ENCODE measurements at regions not wholly inside any gene's neighbourhood (a gene's known extent, or its start where the extent isn't known, plus 50 kb on each side); places are given as distances from the start of the nearest gene placed in this dataset.

DNA sequence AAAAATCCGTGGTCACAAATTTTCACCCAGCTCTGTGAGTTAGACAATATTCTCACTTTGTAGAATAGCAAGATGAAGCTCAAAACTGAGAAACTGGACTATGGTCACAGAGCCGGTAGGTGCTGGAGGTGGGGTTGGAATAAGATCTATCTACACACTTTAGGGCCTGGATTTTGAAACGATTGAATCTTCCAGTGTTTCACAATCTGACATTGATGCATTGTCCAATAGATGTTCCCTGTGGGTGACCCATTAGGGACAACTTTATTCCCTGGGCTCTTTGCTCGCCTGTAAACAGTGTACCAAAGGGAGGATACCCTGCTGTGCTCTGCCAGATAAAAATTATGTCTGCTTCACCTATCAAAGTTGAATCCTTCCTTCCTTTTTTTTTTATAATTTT is 145.4 kb upstream of the MPDZ start:
- no peak overlapping the region for H3K4me3 ChIP-seq (ENCODE audit: low read depth, low read length)
- no peak for DNase-seq (ENCODE audit: low read depth)
- TF ChIP-seq, protein P1, sequence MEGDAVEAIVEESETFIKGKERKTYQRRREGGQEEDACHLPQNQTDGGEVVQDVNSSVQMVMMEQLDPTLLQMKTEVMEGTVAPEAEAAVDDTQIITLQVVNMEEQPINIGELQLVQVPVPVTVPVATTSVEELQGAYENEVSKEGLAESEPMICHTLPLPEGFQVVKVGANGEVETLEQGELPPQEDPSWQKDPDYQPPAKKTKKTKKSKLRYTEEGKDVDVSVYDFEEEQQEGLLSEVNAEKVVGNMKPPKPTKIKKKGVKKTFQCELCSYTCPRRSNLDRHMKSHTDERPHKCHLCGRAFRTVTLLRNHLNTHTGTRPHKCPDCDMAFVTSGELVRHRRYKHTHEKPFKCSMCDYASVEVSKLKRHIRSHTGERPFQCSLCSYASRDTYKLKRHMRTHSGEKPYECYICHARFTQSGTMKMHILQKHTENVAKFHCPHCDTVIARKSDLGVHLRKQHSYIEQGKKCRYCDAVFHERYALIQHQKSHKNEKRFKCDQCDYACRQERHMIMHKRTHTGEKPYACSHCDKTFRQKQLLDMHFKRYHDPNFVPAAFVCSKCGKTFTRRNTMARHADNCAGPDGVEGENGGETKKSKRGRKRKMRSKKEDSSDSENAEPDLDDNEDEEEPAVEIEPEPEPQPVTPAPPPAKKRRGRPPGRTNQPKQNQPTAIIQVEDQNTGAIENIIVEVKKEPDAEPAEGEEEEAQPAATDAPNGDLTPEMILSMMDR (IDR thresholded peaks at IDR 0.05; ENCODE audit: insufficient read depth, low read depth, low read length, missing control alignments) = no peak

DNA sequence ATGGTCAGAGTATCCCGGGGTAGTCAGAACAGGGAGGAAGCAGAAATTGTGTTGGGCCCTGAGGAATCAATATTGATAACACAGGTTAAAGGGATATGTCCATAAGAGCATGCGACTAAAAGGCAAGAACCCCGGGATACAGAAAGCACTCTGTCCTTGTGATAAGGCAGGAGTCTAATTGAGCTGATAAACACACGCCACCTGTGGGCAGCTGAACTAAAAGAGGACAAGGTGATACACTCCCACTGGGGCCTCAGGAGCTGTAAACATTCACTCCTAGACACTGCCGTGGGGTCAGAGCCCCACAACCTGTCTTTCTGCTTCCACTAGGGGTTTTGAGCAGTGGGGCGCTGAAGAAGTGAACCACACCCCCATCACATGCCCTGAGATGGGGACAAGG is 144.7 kb upstream of the MPDZ start:
- H3K4me3 ChIP-seq (ENCODE audit: low read depth, low read length) = no peak overlapping the region
- TF ChIP-seq, protein P1 (IDR thresholded peaks at IDR 0.05; ENCODE audit: insufficient read depth, low read depth, low read length, missing control alignments) = no peak
- no peak for DNase-seq (ENCODE audit: low read depth)

GRCh38 chr9:13414349-13414748 is 134.9 kb upstream of the MPDZ start:
- DNase-seq (ENCODE audit: low read depth) = no peak

DNA sequence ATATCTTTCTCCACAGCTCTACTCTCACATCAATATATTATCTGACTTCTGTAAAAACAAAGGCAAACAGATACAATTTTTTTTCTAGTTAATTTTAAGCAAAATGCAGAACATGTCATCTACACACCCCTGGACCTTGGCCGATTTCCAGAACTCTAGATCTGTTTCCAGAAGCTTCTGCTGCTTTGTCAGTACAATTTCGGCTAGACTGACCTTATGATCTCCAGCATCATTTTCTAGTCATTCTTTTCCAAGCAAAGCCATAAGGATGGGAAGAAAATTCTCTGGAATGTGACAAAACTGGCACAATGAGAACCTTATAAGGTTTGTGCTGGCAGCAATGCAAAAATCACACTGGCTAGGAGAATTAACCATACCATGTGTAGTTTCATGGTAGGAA is 132.8 kb upstream of the MPDZ start:
- no peak overlapping the region for H3K4me3 ChIP-seq (ENCODE audit: low read depth, low read length)
- TF ChIP-seq, protein P1 (IDR thresholded peaks at IDR 0.05; ENCODE audit: insufficient read depth, low read depth, low read length, missing control alignments) = no peak
- no peak for DNase-seq (ENCODE audit: low read depth)

More at GRCh38 chr9:13414349-13414748, 134.9 kb upstream of the MPDZ start:
- H3K4me3 ChIP-seq (ENCODE audit: low read depth, low read length) = no peak overlapping the region
- TF ChIP-seq, protein P1 (IDR thresholded peaks at IDR 0.05; ENCODE audit: insufficient read depth, low read depth, low read length, missing control alignments) = no peak

- TF ChIP-seq, protein P1 (IDR thresholded peaks at IDR 0.05; ENCODE audit: insufficient read depth, low read depth, low read length, missing control alignments) = no peak
- no peak for DNase-seq (ENCODE audit: low read depth)
- no peak overlapping the region for H3K4me3 ChIP-seq (ENCODE audit: low read depth, low read length)
Observed at GRCh38 chr9:13411791-13412190, 132.3 kb upstream of the MPDZ start.

DNA sequence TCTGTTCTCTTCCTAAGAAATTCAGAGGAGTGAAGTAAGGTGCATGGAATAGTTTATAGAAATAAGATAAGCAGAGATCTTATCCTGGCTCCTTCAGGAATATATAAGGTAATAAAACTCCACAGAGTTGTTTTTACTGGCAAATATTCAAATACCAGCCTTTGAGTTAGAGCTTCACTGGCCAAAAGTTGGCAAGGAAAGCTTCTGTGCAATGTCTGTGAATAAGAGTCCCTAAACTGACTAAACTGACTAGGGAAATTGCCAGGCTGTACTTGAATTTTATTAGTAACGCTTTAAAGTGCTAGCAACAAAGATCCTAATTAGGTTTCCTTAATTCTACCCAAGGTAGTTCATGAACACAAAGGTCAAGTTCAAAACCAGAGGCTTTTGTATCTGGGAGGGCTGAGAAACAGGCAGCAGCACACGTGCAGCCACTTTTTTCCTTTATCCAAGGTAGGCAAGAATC is 131.1 kb upstream of the MPDZ start:
- TF ChIP-seq, protein P1 (IDR thresholded peaks at IDR 0.05; ENCODE audit: insufficient read depth, low read depth, low read length, missing control alignments) = no peak
- no peak for DNase-seq (ENCODE audit: low read depth)
- H3K4me3 ChIP-seq (ENCODE audit: low read depth, low read length) = no peak overlapping the region

- TF ChIP-seq, protein P1 (IDR thresholded peaks at IDR 0.05; ENCODE audit: insufficient read depth, low read depth, low read length, missing control alignments) = no peak
- no peak for DNase-seq (ENCODE audit: low read depth)
- H3K4me3 ChIP-seq (ENCODE audit: low read depth, low read length) = no peak overlapping the region
Observed at GRCh38 chr9:13397661-13398060, 118.2 kb upstream of the MPDZ start.
